DOHH2 (cell line): ENCODE measurements at regions not wholly inside any gene's neighbourhood (a gene's known extent, or its start where the extent isn't known, plus 50 kb on each side); places are given as distances from the start of the nearest gene placed in this dataset.
"Not testable (repeated sequence)": the region's sequence is repeated elsewhere in the genome, so short reads cannot be mapped to it uniquely, and the experiment has no call there.

Source experiments
- CTCF ChIP-seq: fragments of 200-600 bp; sonication (generic); IDR thresholded peaks from one replicate; pipeline ENCODE4 v1.5.1; 2014; ENCODE audit warnings: antibody characterized with exemption, mild to moderate bottlenecking, low read depth, low read length; ENCODE audit not compliant: poor library complexity, severe bottlenecking
- EZH2phosphoT487 ChIP-seq: fragments of 200-600 bp; sonication (generic); IDR thresholded peaks from 2 replicates; pipeline ENCODE4 v1.6.1; 2017; ENCODE audit warnings: borderline replicate concordance, mild to moderate bottlenecking, antibody characterized with exemption, low read length, moderate library complexity, mixed read lengths

- TF ChIP-seq CTCF, EZH2phosphoT487: not testable (repeated sequence)
Measured at GRCh38 chrX:9410889-9411288, 54.0 kb upstream of the TBL1X start.
